GM19397 (cell line): ENCODE measurements at regions not wholly inside any gene's neighbourhood (a gene's known extent, or its start where the extent isn't known, plus 50 kb on each side); places are given as distances from the start of the nearest gene placed in this dataset.
"Not testable (repeated sequence)": the region's sequence is repeated elsewhere in the genome, so short reads cannot be mapped to it uniquely, and the experiment has no call there.

Experiments used
- ATAC-seq: cut with Tn5 transposase; IDR thresholded peaks from one replicate; pipeline ENCODE4 v1.9.1; 2021; ENCODE audit warnings: mild to moderate bottlenecking, moderate library complexity; ENCODE audit not compliant: unreplicated experiment

DNA sequence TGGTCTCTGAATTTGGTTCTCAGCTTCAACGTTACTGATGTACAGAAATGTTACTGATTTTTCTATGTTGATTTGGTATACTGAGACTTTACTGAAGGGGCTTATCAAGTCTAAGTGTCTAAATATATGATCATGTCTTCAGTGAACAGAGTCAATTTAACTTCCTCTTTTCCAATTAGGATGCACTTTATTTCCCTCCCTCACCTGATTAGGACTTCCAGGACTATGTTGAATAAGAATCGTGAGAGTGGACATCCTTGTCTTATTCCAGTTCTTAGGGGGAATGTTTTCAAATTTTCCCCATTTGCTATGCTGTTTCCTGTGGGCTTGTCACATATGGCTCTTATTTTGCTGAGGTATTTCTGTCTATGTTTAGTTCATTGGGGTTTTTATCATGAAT lies 349.5 kb downstream of the PRR16 start:
- ATAC-seq = no peak

GRCh38 chr5:120817044-120817985 lies 353.2 kb downstream of the PRR16 start:
- no peak for ATAC-seq

DNA sequence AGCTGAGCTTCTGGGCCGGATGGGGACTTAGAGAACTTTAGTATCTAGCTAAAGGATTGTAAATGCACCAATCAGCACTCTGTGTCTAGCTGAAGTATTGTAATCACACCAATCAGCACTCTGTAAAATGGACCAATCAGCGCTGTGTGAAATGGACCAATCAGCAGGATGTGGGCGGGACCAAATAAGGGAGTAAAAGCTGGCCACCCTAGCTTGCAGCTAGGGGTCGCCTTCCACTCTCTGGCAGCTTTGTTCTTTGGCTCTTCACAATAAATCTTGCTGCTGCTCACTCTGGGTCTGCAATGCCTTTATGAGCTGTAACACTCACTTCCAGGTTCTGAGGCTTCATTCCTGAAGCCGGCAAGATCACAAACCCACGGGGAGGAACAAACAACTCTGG lies 354.0 kb downstream of the PRR16 start:
- ATAC-seq = no peak

- no peak for ATAC-seq
These were observed 359.2 kb downstream of the PRR16 start for GRCh38 chr5:120823328-120823727.

- ATAC-seq = not testable (repeated sequence)
These were observed 367.5 kb downstream of the PRR16 start for GRCh38 chr5:120831646-120832045.

DNA sequence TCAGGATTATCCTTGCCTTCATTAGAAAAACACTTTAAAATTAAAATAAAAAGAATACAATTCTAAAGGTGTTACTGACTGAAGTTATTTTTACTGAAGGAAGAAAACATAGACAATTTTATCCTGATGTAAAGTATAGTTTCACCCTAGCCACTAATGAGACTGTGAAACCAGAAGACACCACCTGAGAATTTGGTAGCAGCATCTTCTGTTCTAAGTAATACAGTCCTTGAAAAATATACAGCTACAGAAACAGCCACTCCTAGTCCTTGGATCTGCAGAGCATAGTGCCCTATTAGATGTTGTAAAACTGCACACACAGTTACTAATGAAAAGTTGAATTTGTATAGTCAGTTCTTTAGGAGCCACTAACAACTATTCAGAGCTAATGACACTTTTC lies 377.7 kb downstream of the PRR16 start:
- no peak for ATAC-seq

- no peak for ATAC-seq
These were observed 379.4 kb downstream of the PRR16 start for GRCh38 chr5:120843390-120843980.

GRCh38 chr5:120848883-120849282 lies 384.8 kb downstream of the PRR16 start:
- ATAC-seq = no peak

- ATAC-seq = no peak
These were observed 388.2 kb downstream of the PRR16 start for GRCh38 chr5:120852222-120852860.

GRCh38 chr5:120866997-120867396 lies 402.9 kb downstream of the PRR16 start:
- no peak for ATAC-seq

DNA sequence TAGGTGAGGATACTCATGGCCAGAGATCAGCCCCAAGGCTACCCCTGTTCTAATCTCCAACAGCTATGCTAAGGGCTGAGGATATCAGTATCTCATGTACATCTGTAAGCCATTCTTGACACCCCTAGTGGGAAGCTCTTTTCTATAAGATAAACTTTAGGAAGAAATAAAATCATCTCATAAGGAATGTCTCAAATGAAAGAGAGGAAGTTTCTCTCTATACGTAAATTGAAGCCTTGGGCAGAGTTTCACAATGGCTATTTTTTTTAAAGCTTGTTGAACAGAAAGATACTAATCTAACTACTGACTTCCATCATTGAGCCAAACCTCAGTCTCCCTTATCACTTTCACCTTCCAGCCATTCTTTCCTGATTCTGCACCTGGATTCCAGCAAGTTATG lies 405.7 kb downstream of the PRR16 start:
- no peak for ATAC-seq

- ATAC-seq = no peak
These were observed 408.2 kb downstream of the PRR16 start for GRCh38 chr5:120872297-120872696.

- ATAC-seq = no peak
These were observed 409.0 kb downstream of the PRR16 start for GRCh38 chr5:120873083-120873482.

- ATAC-seq = no peak
These were observed 410.2 kb downstream of the PRR16 start for GRCh38 chr5:120874081-120874862.

GRCh38 chr5:120882038-120882775 lies 418.1 kb downstream of the PRR16 start:
- no peak for ATAC-seq

DNA sequence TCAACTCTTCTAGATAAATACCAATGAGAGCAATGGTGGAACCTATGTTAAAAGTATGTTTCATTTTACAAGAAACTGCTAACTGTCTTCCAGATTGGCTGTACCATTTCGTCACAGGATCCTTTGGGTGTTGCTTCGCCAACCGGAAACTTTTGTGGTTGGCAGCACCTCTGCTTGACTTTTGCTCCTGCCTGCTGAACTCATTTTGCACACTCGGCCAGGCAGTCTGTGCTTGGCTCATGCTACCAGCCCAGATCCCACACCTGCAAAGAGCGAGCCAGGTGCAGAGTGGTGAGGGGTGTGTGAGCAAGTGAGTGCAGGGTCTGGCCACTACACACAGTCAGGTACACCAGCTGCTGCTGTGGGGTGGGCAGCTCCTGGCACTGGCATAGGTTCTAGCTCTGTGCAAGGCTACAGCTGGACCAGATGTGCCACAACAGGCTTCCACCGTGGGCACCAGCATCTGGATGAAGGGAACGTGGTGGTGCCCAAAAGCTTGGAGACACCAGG lies 422.3 kb downstream of the PRR16 start:
- ATAC-seq = no peak

DNA sequence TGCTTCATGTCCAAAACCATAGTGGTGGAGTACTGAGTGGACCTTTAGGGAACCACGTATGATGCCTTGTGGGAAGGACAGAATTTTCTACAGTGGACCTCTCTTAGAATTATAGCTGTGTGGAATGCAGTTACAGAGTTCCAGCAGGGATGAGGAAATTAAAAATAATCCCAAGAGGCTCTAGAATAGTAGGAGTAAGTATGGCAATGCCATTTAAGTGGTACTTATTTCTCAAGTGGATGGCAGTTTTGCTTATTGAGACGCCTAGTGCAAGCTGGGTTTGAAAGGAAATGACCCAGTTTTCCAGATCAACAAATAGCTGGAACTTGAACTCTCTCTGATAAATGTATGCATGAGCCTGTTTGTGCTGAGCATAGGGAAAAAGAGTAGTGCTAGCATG lies 431.6 kb downstream of the PRR16 start:
- ATAC-seq = no peak

- ATAC-seq = no peak
These were observed 437.1 kb downstream of the PRR16 start for GRCh38 chr5:120901199-120901598.

- no peak for ATAC-seq
These were observed 443.9 kb downstream of the PRR16 start for GRCh38 chr5:120907953-120908352.

- ATAC-seq = no peak
These were observed 446.5 kb downstream of the PRR16 start for GRCh38 chr5:120910629-120911028.
